ENCODE measurements at regions not wholly inside any gene's neighbourhood (a gene's known extent, or its start where the extent isn't known, plus 50 kb on each side); places are given as distances from the start of the nearest gene placed in this dataset.
"Not testable (repeated sequence)": the region's sequence is repeated elsewhere in the genome, so short reads cannot be mapped to it uniquely, and the experiment has no call there.

GRCh38 chr12:91877022-91877421 lies 268.6 kb downstream of the BTG1 start:
- TF ChIP-seq, protein P1, sequence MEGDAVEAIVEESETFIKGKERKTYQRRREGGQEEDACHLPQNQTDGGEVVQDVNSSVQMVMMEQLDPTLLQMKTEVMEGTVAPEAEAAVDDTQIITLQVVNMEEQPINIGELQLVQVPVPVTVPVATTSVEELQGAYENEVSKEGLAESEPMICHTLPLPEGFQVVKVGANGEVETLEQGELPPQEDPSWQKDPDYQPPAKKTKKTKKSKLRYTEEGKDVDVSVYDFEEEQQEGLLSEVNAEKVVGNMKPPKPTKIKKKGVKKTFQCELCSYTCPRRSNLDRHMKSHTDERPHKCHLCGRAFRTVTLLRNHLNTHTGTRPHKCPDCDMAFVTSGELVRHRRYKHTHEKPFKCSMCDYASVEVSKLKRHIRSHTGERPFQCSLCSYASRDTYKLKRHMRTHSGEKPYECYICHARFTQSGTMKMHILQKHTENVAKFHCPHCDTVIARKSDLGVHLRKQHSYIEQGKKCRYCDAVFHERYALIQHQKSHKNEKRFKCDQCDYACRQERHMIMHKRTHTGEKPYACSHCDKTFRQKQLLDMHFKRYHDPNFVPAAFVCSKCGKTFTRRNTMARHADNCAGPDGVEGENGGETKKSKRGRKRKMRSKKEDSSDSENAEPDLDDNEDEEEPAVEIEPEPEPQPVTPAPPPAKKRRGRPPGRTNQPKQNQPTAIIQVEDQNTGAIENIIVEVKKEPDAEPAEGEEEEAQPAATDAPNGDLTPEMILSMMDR (IDR thresholded peaks at IDR 0.05; ENCODE audit: unreplicated experiment) = no peak
- H3K4me3 Mint-ChIP-seq = no peak overlapping the region
- H3K9me3 Mint-ChIP-seq = peaks cover 9% of the 10 kb centered on the region
- H3K27ac Mint-ChIP-seq = no peak overlapping the region
- H3K36me3 Mint-ChIP-seq = no peaks in the 10 kb centered on the region
- no peak for DNase-seq (ENCODE audit: low spot score in 2 of 2, unreplicated experiment in 2 of 2)
- no peaks in the 10 kb centered on the region for H3K27me3 Mint-ChIP-seq (ENCODE audit: low read depth)
- H3K4me1 Mint-ChIP-seq = no peaks in the 10 kb centered on the region

- H3K27me3 Mint-ChIP-seq (ENCODE audit: low read depth); H3K36me3 Mint-ChIP-seq; H3K27ac Mint-ChIP-seq: not testable (repeated sequence)
These were observed 270.0 kb downstream of the BTG1 start for GRCh38 chr12:91875671-91876070.

DNA sequence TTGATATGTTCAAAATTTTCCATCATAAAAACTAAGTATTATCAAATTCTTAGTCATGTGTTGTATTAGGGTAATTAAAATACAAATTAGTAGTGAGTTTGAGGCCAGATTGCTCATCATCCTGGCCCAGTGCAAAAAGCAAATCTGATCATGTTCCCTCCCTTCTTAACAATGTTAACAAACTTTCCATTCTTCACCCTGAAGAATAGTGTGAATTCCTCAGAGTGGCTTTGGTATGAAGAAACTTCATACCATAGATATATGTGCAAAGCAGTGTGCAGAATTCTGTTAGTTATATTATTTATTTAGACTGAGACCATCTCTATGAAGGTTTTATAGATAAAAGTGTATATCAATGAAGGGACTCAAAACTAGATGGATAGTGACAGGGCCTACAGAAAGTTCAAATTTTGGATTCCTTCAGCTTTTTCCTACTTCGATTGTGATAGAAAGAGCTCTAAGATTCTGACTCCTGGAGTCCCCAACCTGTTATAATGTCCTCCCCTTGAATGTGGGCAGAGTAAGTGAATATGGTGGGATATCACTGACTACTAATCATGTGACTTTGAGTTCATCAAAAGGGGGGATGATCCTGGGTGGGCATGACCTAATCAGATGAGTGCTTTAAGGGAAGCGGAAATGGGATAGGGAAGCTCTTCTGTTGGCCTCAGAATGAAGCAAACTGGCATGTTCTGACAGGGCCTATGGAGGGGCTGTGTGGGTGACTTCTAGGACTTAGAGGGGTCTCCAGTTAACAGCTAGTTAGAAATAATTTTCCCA lies 271.4 kb downstream of the BTG1 start:
- TF ChIP-seq, protein P1 (IDR thresholded peaks at IDR 0.05; ENCODE audit: unreplicated experiment) = no peak
- Mint-ChIP-seq H3K27ac (no peak overlapping the region), H3K4me1 (peaks cover 4% of the 10 kb centered on the region), H3K9me3 (peaks cover 9% of the 10 kb centered on the region), H3K27me3 (ENCODE audit: low read depth) (no peaks in the 10 kb centered on the region), H3K36me3 (no peaks in the 10 kb centered on the region), H3K4me3 (no peak overlapping the region)
- DNase-seq (ENCODE audit: low spot score in 2 of 2, unreplicated experiment in 2 of 2) = no peak

More at GRCh38 chr12:91875671-91876070, 270.0 kb downstream of the BTG1 start:
- not testable (repeated sequence) for H3K4me3 Mint-ChIP-seq; DNase-seq (ENCODE audit: low spot score in 2 of 2, unreplicated experiment in 2 of 2); H3K4me1 Mint-ChIP-seq; H3K9me3 Mint-ChIP-seq

- peaks cover 7% of the 10 kb centered on the region for H3K4me1 Mint-ChIP-seq
- no peaks in the 10 kb centered on the region for H3K36me3 Mint-ChIP-seq
- TF ChIP-seq, protein P1 (IDR thresholded peaks at IDR 0.05; ENCODE audit: unreplicated experiment) = no peak
- H3K9me3 Mint-ChIP-seq = peaks cover 9% of the 10 kb centered on the region
- no peak overlapping the region for H3K4me3 Mint-ChIP-seq
- no peak for DNase-seq (ENCODE audit: low spot score in 2 of 2, unreplicated experiment in 2 of 2)
- H3K27ac Mint-ChIP-seq = no peak overlapping the region
- H3K27me3 Mint-ChIP-seq (ENCODE audit: low read depth) = no peaks in the 10 kb centered on the region
These were observed 273.9 kb downstream of the BTG1 start for GRCh38 chr12:91871751-91872150.

DNA sequence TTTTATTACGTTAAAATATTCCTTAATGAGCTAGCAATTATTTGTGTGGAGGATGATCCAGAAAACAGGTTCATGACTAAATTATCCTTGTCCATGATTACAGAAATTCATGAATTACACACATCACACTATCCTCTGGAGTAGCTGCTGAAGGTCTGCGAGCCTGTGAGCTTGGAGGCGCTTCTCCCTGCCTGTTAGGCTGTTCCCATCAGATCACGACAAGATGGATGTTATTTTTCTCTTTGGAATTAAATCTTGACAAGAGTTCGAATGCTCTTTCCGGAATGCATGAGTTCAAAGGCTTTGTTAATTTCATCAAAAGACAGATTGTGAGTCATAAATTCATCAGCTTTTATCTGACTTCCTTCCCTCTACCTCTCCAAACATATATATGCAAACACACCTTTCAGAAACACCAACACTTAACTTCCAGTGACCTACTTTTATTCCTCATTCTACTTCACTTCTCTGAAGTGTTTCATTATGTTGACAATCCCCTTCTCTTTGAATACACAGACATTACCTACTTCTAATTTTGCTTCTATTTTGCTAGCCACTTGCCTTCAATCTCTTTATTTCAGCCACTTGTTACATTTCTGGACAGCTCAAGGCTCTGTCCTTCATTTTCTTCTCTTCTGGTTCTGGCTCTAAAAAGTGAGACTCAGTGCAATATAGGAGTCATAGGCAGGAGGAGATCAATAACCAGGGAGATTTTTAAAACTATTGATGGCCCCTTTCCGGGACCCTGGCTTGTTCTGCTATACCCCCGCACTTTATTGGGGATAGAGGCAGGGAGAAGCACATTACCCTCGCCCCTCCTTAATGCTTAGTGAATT lies 274.6 kb downstream of the BTG1 start:
- no peak for DNase-seq (ENCODE audit: low spot score in 2 of 2, unreplicated experiment in 2 of 2)
- no peaks in the 10 kb centered on the region for H3K27me3 Mint-ChIP-seq (ENCODE audit: low read depth)
- peaks cover 7% of the 10 kb centered on the region for H3K4me1 Mint-ChIP-seq
- H3K27ac Mint-ChIP-seq = no peak overlapping the region
- H3K9me3 Mint-ChIP-seq = peaks cover 9% of the 10 kb centered on the region
- no peak overlapping the region for H3K4me3 Mint-ChIP-seq
- no peaks in the 10 kb centered on the region for H3K36me3 Mint-ChIP-seq
- TF ChIP-seq, protein P1 (IDR thresholded peaks at IDR 0.05; ENCODE audit: unreplicated experiment) = no peak

- no peak for DNase-seq (ENCODE audit: low spot score in 2 of 2, unreplicated experiment in 2 of 2)
- Mint-ChIP-seq H3K4me3 (no peak overlapping the region), H3K27ac (no peak overlapping the region), H3K4me1 (peaks cover 7% of the 10 kb centered on the region), H3K9me3 (no peaks in the 10 kb centered on the region), H3K27me3 (ENCODE audit: low read depth) (no peaks in the 10 kb centered on the region), H3K36me3 (no peaks in the 10 kb centered on the region)
- TF ChIP-seq, protein P1 (IDR thresholded peaks at IDR 0.05; ENCODE audit: unreplicated experiment) = no peak
These were observed 277.6 kb downstream of the BTG1 start for GRCh38 chr12:91868054-91868453.

Measured in mesothelial cell of epicardium (in vitro differentiated cells).